Activated naive CD4-positive, alpha-beta T cell treated with anti-CD3 and anti-CD28 coated beads, Interleukin-2, amount 50 U/mL, for 16 hours (primary cell): ENCODE measurements at regions not wholly inside any gene's neighbourhood (a gene's known extent, or its start where the extent isn't known, plus 50 kb on each side); places are given as distances from the start of the nearest gene placed in this dataset.

Source experiments
- DNase-seq: peaks from one replicate; pipeline ENCODE4 v3.0.0-alpha.2; 2020

- no peak for DNase-seq
Measured at GRCh38 chr14:65252482-65253255, 150.4 kb upstream of the MAX start.

GRCh38 chr14:65255029-65255545 lies 152.8 kb upstream of the MAX start:
- no peak for DNase-seq

DNA sequence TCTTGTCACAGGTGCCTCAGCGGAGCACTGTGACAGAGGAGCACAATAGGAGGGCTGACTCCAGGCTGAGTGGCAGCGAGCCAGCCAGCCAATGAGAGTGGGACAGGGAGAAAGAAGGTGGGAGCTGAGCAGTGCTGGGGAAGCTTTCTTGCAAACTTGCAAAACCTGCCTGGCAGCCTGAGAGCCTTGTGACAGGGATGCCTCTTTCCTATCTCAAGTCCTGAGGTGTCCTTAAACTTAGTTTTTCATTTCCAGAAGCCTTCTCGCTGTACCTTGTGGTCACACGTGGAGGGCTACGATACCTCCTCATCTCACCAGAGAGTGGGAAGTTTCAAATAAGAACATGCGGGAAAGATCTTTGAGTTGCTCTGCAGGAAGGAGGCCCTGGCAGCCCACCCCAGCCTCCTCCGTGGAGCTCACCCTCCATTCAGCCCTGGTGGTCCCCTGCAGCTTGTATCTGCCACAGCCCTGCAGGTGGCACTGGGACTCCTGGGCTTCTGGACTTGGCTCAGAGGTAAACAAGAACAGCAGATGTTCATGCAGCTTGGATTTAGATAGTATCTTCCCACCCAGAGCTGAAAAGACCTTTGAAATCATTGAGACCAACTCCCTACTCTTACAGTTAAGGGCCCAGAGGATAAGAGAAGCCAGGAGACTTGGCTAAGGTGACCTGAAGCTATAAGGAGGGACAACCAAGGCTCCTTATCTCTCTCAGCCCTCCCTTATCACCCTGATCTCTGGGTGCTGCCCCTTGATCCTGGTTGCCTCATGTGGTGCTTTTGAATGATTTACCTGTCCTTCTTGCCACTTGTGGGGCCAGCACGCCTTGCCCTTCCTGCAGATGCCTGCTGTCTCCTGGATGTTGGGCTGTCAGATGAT lies 153.5 kb upstream of the MAX start:
- no peak for DNase-seq

DNA sequence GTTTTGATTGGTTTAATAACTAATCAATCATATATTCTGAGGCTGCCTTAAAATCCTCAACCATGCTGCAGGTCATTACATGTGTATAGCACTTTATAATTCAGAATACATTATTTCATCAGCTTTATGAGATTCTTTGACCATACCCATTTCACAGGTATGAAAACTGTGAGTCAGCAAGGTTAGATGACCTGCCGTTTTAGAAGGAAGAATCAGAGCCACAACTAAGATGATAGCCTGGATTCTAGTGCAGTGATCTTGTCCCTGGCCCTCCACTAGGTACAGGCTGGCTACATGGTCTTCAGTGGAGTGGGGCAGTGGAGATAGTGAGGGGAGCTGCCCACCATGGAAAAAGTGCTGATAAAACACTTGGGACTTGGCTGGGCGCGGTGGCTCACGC lies 154.4 kb upstream of the MAX start:
- DNase-seq: no peak

GRCh38 chr14:65257425-65257824 lies 155.1 kb upstream of the FUT8 start:
- DNase-seq: no peak

- DNase-seq: no peak
Measured at GRCh38 chr14:65258391-65258790, 154.1 kb upstream of the FUT8 start.

- no peak for DNase-seq
Measured at GRCh38 chr14:65259000-65259399, 153.5 kb upstream of the FUT8 start.

GRCh38 chr14:65260786-65261185 lies 151.7 kb upstream of the FUT8 start:
- DNase-seq: no peak

GRCh38 chr14:65261425-65261920 lies 151.1 kb upstream of the FUT8 start:
- no peak for DNase-seq

DNA sequence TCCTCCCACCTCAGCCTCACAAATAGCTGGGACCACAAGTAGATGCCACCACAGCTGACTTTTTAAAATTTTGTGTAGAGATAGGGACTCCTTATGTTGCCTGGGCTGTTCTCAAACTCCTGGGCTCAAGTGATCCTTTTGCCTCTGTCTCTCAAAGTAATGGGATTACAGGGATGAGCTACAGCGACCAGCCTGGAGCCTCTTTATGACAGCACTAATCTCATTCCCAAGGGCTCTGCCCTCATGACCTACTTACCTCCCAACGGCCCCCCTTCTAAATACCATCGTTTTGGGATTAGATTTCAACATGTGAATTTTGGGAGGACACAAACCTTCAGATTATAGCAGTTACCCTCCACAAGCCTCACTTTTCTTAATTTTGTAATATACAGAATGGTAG lies 150.6 kb upstream of the FUT8 start:
- no peak for DNase-seq

GRCh38 chr14:65263177-65263788 lies 149.2 kb upstream of the FUT8 start:
- DNase-seq: no peak

- no peak for DNase-seq
Measured at GRCh38 chr14:65267856-65268255, 144.7 kb upstream of the FUT8 start.

DNA sequence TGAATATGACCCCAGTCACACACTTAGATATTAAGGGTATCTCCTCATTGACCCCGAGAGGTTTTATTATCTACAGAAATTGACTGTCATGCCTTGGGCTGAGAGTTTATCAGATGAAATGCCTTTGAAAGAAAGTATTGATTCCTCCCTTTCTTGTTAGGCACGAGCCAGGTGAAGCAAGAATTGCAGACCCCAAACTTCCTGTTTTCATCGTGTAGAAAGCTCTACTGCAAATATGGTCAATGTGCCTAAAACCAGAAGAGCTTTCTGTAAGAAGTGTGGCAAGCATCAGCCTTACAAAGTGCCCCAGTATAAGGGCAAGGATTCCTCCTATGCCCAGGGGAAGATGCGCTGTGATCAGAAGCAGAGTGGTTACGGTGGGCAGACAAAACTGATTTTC lies 143.9 kb upstream of the FUT8 start:
- no peak for DNase-seq

DNA sequence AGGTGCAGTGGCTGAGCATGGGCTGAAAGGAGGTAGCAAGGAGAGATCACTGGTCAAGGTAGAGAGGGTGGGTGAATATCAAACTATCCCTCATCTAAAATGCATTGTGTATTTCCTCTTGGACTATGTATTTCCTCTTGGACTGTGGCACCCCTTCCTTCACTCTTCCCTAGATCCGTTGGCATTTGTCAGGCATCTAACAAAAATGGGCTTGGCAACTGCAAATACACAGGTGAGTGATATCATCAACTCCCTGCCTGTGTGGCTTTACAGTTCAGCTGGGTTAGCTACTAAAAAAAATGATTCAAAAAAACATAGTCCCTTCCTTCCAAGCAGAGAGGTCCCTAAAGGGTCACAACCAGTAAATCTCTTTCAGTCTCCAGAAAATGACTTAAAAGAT lies 142.8 kb upstream of the FUT8 start:
- no peak for DNase-seq

GRCh38 chr14:65277027-65277426 lies 135.5 kb upstream of the FUT8 start:
- no peak for DNase-seq

- no peak for DNase-seq
Measured at GRCh38 chr14:65277580-65278270, 134.8 kb upstream of the FUT8 start.

GRCh38 chr14:65278589-65278988 lies 133.9 kb upstream of the FUT8 start:
- no peak for DNase-seq

- no peak for DNase-seq
Measured at GRCh38 chr14:65279510-65279909, 133.0 kb upstream of the FUT8 start.

GRCh38 chr14:65279958-65280357 lies 132.6 kb upstream of the FUT8 start:
- DNase-seq: no peak

- DNase-seq: no peak
Measured at GRCh38 chr14:65280653-65281052, 131.9 kb upstream of the FUT8 start.

DNA sequence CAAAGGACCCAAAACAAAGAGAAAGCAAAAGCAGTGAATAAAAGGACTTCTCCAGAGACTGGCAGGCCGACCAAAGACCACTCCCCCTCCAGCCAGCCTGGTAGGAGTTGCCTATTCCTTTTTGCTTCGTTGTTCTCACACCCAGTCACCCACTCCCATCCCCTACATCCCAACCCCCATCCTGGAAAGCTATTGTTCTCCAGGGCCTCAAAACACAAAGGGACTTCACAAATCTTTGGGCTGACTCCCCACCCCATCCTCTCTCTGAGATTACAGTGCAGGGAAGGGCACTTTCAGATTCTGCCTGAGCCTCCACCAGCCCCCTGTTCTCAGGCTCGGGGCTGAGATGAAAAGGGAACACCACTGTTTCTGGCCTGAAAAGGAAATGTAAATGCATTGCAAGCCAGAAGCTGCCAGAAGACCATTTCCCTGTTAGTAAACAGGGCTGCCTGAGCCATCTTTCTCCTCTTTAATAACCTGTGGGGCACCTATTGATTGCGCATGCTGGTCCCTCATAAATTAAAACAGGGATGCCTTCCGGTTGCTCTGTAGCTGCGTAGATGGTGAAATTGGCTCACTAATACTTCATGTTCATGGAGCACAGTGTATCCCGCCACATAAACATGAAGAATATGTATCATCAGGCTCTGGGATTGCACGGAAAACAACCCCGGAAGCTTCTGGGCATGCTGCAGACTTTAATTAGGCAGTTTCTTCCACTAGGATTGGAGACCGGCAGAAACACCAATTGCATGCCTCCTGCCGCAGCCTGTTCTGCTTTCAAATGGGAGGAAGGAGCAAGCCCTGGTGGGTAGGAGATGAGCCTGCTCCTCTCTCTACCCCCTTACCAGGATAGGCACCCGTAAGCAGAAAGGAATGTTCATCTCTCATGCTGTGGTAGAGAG lies 130.3 kb upstream of the FUT8 start:
- no peak for DNase-seq

GRCh38 chr14:65282896-65283253 lies 129.7 kb upstream of the FUT8 start:
- DNase-seq: no peak
